HG03108 (cell line): ENCODE measurements at regions not wholly inside any gene's neighbourhood (a gene's known extent, or its start where the extent isn't known, plus 50 kb on each side); places are given as distances from the start of the nearest gene placed in this dataset.

Experiments
- ATAC-seq: cut with Tn5 transposase; IDR thresholded peaks from one replicate; pipeline ENCODE4 v1.9.1; 2021; ENCODE audit warnings: moderate library complexity; ENCODE audit not compliant: unreplicated experiment

DNA sequence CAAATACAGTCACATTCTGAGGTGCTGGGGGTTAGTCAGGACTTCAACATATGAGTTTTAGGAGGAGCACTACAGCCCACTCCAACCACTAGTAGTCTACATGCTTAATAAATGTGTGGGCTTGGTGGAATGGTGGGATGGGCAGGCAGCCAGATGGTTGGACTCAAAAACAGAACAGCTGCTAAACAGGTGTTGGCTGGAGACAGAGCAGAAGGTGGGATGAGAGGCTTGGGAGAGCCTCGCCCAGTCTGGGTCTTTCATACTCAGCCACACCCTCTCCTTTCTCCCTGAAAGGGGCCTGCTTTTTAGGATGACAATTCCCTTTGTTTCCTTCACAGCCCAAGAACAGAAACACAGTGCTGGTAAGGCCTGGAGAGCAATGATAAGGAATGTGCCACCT lies 143.9 kb upstream of the KLHL29 start:
- ATAC-seq, result no peak

DNA sequence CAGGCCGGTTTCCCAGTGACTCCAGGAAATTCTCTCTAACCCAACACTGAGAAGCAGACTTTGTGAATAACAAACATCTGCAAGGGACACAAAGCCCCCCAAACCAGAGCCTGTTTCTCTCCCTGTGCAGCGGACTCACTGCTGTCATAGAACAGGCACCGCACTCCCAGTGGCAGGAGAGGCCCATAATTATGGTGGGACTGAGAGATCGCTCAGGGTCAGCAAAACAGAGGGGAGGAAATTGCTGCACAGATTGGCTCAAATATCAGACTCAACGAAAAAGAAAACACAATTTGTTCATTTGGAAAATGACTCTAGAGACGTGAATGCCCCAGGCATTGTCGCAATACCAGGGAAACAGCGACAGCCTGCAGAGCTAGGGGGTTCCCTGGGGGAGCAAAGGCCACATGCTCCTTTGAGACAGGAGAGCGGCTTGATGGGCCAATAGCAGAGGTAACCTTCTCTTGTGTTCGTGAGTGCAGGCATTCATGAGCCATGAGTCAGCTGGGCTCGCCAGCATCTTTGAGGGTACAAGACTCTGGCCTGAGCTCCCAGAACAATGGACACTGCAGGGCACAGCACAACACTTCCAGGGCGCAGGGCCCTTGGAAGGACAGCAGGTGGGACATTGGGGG lies 143.3 kb upstream of the KLHL29 start:
- ATAC-seq, result no peak

DNA sequence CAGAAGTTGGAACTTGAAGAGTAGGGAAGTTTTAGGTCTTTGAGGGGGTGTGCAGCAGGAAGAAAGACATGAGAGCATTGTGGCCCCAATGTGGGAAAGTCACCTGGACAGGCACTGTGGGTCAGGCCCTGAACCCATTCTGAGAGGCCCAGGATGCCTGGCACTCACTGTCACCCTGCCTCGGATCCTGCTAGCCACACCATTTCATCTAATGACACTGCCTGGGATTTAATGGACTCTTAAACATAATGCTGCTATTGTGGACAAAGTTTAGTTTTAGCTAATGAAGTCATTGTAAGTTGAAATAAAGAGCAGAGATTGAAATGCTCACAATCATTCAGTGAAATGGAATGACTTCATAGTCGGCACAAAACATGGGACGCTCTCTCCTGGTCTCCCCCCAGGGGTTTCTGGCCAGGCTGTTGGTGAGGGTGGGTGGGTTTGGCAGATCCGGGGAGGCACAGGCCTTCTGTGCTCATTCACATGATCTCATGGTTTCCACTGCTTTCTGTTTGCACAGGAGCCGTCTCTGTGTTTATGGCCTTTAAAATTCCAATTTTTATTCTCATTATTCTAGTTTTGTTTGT lies 141.8 kb upstream of the KLHL29 start:
- no peak for ATAC-seq

DNA sequence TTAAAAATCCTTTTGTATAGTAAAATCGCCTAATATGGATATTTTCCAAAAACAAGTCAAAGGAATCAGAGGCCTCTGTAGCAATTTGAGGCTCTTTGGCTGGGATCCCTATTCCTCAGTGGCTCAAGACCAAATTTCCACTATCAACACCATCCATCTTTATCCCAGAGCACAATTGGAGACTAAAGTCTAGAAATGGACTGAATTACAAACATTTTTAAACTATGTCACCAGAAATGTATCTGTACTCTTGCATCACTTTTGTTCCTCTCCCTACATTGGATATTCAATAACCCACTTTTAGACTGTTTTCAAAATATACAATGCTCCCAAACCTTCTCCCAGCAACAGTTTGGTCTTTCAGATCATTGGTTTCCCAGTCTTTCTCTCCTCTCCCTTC lies 140.4 kb upstream of the KLHL29 start:
- no peak for ATAC-seq

DNA sequence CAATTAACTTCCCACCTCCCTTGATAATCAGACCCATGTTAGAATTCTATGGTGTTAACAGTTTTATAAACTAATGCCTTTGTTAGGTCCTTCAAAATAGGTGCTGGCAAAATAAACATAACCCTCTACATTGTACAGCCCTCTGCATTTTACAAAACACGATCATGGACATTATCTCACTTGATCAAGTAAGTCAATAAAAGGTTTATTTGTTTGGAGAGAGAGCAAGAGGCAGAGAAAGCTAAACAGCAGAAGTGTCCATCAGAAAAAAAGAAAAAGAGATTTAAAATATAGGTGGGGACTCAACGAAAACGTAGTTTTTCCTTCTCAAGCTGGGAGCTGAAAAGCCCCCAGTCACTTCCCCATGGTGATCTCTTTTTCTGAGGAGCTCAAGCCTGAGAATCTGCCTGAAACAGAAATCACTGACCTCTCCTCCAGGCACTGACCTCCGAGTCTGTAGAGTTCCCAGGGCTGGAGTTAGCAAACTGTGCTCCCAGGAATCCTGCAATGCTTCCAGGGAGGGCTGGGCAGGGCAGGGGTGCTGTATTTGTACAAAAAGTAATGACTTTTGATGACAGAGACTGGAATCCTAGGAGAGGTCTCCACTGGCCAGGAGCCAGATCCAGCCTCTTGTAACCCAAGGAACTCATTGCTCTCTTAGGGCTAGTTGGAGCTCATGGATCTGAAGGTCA lies 137.8 kb upstream of the KLHL29 start:
- ATAC-seq, result no peak

DNA sequence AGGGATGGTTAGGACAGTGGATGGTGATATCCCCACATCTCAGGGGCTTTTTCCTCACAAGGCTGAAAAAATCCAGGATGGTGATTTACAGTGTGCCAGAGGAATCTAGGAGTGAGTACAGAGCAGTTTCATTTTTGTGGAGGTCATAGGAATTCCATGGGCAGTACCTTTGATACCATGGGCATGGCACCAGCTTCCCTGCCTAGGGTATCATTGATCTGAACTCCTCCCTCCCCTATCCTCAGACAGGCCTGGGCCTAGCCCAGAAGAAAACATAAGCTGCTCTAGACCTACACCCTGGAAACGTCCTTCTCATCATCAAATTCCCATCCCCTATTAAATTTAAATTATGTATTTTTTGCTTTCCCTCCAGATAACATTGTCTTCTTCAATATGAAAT lies 136.3 kb upstream of the KLHL29 start:
- ATAC-seq, result no peak

DNA sequence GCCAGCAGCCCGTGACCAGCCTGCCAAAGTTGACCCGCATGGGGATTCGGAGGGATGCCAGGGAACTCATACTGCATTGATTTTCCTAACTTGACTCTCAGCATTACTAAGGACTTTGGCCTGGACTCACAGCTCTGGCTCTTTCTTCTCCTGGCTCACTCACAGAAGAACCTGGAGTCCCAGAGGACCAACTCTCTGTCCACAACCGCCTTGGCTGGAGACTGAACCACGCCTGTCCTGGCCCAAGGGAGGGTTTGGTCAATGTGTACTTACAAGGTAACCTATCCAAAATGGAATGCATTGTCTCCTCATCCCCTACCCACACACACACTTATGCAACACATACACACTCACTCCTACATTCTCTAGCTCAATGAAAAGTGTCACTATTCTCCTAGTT lies 135.6 kb upstream of the KLHL29 start:
- ATAC-seq, result no peak

DNA sequence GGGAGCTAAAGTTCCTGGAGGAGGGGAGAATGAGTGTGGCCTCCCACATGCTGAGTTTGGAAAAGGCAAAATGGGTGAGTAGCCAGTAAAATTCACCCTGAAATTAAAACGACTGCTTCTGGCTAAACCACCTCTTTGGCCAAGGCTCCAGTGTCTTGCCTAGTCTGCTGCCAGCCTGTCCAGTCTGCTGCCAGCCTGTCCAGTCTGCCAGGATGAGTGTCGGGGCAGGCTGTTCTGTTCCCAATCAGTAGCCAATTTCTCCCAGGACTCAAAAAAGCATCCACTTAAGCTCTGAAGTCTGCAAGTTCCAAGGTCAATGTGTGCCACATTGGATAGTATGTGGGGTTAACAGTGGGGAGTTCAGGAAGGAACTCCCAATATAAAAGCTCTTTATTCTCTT lies 134.6 kb upstream of the KLHL29 start:
- ATAC-seq, result no peak

DNA sequence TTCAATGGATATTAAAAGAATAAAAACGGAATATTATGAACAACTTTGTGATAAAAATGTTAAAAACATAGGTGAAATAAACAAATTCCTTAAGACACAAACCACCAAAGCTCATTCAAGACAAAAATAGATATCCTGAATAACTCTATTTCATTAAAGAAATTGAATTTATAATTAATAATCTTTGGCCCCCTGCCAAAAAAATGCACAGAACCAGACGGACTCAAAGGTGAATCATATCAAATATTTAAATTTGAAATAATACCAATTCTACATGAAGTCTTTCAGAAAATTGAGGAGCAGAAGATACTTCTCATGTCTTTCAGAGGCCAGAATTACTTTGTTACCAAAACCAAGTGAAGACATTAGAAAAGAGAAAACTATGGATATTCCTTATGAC lies 128.3 kb upstream of the KLHL29 start:
- ATAC-seq, result no peak

DNA sequence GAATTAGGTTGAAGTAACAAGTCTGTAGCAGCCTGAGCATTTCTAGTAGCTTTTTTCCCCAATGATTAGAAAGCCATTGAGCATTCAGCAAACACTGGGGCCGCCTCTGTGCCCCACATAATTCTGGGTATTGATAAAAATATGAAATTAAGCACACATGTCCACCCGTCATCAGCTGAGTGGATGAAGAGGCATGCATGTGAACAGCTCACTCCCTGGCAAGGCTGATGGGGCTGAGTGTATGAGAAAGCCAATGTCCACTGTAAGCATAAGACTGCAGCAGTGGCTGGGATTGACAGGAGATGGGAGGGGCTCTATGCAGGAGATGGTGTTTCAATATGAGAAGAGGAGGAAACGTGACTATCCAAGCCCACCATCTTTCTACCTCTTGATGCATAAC lies 124.4 kb upstream of the KLHL29 start:
- ATAC-seq, result no peak

DNA sequence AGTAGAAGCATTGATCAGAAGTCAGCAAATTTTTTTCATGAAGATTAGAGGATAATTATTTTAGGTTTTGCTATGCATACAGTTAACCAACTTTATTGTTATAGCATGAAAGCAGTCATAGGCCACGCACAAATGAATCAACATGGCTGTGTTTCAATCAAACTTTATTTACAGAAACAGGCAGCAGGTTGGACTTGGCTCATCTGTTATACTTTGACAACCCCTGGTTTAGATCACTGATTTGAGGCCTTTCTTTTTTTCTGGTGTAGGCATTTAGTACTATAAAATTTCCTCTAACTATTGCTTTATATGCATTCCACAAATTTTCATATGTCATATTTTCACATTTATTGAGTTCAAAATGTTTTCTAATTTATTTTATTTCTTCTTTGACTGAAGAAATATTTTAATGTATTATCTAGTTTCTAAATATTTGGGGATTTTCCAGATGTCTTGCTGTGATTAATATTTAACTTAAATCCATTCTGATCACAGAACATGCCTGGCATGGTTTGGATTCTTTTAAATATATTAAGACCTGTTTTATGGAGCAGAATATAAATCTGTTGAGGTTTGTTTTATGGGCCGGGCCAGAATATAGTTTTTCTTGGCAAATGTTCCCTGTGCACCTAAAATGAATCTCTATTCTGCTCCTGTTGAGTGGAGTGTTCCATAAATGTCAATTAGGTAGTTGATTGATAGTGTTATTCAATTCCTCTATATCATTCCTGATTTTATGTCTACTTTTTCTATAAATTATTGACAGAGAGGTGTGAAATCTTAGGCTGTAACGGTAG lies 116.3 kb upstream of the KLHL29 start:
- no peak for ATAC-seq

DNA sequence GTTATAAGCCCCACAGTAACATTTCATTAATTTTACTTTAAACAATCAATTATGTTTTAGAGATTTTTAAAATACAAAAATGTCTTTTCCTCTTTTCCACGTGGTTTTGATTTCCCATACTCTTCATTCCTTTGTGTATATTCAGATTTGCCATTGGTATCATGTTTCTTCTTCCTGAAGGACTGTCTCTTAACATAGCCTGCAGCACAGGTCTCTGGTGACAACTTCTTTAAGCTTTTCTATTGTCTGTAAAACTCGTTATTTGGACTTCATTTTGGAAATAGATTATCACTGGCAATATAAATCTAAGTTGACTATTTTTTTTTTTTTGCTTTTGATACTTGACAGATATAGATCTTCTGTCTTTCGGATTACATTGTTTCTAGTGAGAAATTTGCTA lies 115.2 kb upstream of the KLHL29 start:
- no peak for ATAC-seq

DNA sequence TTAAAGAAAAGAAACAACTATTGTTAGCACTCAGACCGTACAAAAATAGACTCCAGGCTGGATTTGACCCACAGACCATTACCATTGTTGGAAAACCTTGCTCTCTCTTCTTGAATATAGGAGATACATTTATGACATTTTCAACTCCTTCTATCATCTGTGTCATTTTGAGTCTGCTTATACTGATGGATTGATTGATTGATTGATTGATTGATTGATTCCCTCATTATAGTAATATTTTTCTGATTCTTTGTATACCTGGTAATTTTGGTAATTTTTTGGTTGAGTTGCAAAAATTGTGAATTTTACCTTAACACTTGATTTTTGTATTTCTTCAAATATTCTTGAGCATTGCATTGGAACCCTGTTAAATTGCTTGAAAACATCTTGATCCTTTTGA lies 114.2 kb upstream of the KLHL29 start:
- no peak for ATAC-seq

DNA sequence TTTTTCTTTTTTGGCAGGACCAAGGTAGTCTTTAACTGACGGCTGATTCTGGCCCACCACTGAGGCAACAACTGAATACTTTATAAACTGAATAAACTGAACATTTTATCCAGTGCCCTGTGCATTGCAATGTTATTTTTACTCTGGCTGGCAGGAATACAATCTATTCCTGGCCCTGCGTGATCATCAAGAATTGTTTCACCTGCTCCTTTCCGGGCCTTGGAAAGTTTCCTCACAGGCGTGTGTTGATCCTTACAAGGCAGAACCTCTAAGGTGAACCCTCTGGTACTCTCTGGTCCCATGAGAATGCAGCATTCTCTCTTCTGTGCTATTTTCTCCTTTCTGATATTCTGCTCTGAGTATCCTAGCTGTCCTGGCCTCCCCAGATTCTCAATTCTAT lies 113.7 kb upstream of the KLHL29 start:
- no peak for ATAC-seq

DNA sequence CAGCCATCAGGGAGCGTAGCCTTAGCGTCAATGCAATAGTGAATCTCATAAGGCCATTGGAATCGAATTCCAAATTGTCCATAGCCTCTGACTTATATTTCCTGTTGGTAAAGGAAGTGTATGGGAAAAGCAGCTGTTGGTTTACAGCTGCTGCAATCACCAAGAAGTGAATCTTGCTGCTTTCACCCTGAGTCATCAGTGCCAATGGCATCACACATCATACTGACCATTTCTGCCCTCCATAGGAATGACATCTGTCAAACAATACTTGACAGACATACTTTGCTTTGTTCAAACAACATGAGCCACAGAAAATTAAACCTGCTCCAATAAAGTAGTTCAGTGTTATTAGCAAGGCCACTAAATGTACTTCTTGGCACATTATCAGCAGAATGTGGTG lies 111.2 kb upstream of the KLHL29 start:
- no peak for ATAC-seq

DNA sequence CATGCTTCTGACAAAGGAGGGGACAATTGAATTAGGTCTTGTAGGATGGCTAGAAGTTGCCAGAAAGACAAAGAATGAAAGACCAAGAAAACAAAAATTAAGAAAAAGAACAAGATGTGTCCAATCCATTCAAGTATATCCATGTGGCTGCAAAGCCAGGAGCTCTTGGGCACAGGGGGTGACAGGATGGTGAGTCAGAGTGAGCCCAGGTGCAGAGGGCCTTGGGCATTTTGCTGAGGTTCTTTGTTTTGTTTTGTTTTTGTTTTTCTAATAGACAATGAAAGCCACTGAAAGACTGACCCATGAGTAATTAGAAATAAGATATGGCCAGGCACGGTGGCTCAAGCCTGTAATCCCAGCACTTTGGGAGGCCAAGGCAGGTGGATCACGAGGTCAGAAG lies 104.6 kb upstream of the KLHL29 start:
- no peak for ATAC-seq

DNA sequence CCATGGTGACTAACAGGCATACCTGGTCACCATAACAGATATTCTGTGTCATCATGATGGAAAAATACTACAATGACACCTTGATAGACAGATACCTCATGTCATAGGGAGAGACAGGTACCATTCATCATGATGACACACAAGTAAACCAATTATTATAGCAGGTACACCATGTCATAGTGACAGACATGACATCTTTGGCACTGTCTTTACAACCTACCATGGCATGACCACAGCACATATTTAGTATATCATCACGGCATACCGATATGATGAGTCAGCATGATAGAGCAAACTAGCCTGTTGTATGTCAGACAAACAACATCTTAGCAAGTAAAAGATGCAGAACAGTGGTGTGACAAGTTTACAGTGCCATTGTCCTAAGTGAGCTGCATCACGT lies 101.3 kb upstream of the KLHL29 start:
- no peak for ATAC-seq

GRCh38 chr2:23285091-23285800 lies 99.7 kb upstream of the KLHL29 start:
- no peak for ATAC-seq

DNA sequence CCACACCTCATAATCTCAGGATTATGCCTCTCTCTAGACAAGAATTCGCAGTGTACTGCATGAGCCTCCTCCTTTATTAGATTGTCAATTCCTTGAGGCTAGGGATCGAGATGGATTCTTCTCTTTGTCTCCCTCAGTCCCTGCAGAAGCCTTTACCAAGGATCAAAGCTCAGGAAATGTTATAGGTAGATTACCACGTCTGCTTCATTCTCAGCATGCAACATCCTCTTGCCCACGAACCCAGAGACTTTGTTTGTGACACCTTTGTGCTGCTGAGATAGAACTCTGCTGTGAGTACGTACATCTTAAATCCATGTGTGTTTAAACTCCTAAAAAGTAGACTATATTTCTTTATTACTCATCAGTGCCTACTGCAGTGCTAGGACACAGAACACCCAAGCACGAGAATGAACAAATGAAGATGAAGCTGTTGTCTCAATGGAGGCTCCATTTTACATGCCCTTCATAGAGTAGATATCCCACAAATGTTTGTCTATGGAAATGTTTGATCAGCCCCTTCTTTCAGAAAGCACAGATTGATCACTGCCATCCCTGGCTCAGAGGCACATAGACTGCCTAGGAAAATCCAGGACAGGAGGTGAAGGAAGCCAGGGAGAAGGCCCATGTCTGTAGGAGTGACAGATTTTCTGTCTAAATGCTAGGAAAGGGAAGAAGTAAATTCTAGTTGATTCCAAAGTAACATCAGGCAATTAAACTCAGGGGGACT lies 98.8 kb upstream of the KLHL29 start:
- ATAC-seq, result no peak
